Hepatocyte (in vitro differentiated cells): ENCODE measurements at regions not wholly inside any gene's neighbourhood (a gene's known extent, or its start where the extent isn't known, plus 50 kb on each side); places are given as distances from the start of the nearest gene placed in this dataset.

Experiments
- EZH2phosphoT487 ChIP-seq: fragments of 200-600 bp; sonication (generic); IDR thresholded peaks from one replicate; pipeline ENCODE4 v1.6.1; 2018; ENCODE audit warnings: antibody characterized with exemption, mild to moderate bottlenecking, low read depth, moderate library complexity; ENCODE audit not compliant: unreplicated experiment, severe bottlenecking
- TF ChIP-seq, protein P1 (sequence below): fragments of 200-600 bp; sonication (generic); IDR thresholded peaks from 2 replicates; pipeline ENCODE4 v1.5.1; 2016; ENCODE audit warnings: antibody characterized with exemption, mild to moderate bottlenecking; ENCODE audit not compliant: poor library complexity

DNA sequence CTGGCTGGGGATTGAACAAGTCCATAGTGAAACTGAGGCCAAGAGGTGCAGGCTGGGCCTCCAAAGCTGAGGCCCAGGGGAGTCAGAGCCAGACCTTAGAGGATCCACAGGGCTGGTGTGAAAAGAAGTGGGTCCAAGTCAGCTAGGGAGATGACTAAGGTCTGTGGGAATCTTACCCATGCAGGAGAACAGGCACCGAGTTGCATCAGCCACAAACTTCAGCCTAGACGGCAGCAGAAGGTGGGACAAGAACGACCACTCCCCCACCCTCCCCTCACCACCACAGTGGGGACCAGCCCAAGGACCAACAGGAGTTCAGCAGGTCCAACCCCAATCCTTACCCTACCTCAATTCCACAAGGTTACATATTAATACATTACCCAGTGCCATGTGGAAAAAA is 282.3 kb downstream of the TTLL7 start:
- TF ChIP-seq, protein P1, sequence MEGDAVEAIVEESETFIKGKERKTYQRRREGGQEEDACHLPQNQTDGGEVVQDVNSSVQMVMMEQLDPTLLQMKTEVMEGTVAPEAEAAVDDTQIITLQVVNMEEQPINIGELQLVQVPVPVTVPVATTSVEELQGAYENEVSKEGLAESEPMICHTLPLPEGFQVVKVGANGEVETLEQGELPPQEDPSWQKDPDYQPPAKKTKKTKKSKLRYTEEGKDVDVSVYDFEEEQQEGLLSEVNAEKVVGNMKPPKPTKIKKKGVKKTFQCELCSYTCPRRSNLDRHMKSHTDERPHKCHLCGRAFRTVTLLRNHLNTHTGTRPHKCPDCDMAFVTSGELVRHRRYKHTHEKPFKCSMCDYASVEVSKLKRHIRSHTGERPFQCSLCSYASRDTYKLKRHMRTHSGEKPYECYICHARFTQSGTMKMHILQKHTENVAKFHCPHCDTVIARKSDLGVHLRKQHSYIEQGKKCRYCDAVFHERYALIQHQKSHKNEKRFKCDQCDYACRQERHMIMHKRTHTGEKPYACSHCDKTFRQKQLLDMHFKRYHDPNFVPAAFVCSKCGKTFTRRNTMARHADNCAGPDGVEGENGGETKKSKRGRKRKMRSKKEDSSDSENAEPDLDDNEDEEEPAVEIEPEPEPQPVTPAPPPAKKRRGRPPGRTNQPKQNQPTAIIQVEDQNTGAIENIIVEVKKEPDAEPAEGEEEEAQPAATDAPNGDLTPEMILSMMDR: no peak
- TF ChIP-seq EZH2phosphoT487: no peak
